ENCODE measurements at regions not wholly inside any gene's neighbourhood (a gene's known extent, or its start where the extent isn't known, plus 50 kb on each side); places are given as distances from the start of the nearest gene placed in this dataset.

DNA sequence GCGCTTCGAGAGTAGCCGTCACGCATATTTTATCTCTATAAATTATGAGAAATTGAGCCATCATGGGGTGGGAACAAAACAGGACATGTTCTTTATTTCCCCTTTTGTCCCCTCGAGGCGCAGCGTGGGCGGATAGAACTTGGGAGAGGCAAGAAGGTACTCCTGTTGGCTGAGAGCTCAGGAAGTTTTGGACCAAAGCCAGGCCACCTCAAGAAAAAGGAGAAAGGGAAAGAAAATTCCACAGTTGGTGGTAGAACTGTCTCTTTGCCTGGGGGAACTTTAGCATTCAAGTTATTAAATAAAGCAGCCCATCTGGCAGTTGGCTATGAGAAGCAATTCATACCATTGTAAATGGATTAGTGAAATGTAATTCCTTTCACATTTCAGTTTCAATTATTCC is 76.4 kb upstream of the DSCAM start:
- intact Hi-C loops (cut with DNase I) = no loop called here
- no peak for DNase-seq

DNA sequence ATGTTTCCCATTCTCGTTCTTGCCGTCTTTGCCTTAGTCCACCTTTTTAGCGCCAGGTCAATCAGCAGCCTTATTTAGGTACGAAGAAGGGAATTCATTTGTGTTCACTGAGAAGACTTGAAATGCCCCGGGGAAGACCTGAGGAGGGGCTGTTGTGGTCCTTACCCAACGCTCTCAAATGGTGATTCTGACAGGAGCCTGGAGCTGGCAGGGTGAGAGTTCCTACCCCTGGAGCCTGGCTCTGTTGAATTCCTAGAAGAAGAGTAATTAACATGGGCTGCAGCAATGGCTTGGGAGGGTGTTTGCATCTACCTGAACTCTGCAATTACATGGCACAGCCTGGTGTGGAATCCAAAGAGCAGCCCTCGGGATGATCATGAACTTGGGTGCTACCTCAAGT is 76.9 kb upstream of the DSCAM start:
- Histone ChIP-seq H3K36me3 (no peaks in the 10 kb centered on the region), H3K27me3 (no peaks in the 10 kb centered on the region), H3K4me1 (no peaks in the 10 kb centered on the region), H3K9me3 (no peaks in the 10 kb centered on the region), H3K4me3 (no peak overlapping the region), H3K27ac (no peak overlapping the region)
- intact Hi-C loops (cut with DNase I) = no loop called here
- TF ChIP-seq, protein P1, sequence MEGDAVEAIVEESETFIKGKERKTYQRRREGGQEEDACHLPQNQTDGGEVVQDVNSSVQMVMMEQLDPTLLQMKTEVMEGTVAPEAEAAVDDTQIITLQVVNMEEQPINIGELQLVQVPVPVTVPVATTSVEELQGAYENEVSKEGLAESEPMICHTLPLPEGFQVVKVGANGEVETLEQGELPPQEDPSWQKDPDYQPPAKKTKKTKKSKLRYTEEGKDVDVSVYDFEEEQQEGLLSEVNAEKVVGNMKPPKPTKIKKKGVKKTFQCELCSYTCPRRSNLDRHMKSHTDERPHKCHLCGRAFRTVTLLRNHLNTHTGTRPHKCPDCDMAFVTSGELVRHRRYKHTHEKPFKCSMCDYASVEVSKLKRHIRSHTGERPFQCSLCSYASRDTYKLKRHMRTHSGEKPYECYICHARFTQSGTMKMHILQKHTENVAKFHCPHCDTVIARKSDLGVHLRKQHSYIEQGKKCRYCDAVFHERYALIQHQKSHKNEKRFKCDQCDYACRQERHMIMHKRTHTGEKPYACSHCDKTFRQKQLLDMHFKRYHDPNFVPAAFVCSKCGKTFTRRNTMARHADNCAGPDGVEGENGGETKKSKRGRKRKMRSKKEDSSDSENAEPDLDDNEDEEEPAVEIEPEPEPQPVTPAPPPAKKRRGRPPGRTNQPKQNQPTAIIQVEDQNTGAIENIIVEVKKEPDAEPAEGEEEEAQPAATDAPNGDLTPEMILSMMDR (IDR thresholded peaks at IDR 0.05) = no peak
- DNase-seq (no peak), ATAC-seq (no peak)

More for the DNA sequence above, 76.4 kb upstream of the DSCAM start:
- H3K9me3 ChIP-seq = no peaks in the 10 kb centered on the region
- H3K27ac ChIP-seq = no peak overlapping the region
- no peaks in the 10 kb centered on the region for H3K4me1 ChIP-seq
- TF ChIP-seq, protein P1 (IDR thresholded peaks at IDR 0.05) = no peak
- H3K27me3 ChIP-seq = no peaks in the 10 kb centered on the region
- H3K4me3 ChIP-seq = no peak overlapping the region
- no peaks in the 10 kb centered on the region for H3K36me3 ChIP-seq
- no peak for ATAC-seq

DNA sequence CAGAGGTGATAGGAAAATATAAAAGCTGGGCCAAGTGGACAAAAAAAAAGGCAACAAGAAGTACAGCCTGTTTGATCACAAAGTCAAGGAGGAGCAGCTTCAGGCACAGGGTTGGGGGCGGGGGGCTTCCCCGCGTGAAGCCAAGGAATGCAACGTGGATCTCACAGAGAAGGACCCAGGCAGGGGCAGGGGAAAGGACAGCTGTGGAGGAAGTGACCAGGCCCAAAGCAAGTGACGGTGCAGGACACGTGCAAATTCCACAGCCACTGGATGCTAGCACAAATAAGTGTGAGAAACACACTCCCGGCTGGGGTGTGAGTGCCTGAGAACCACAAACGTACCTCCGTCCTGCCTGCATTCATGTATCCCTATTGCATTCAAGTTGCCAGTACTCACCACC is 77.7 kb upstream of the DSCAM start:
- no peak overlapping the region for H3K4me3 ChIP-seq
- TF ChIP-seq, protein P1 (IDR thresholded peaks at IDR 0.05) = no peak
- intact Hi-C loops (cut with DNase I) = no loop called here
- no peaks in the 10 kb centered on the region for H3K36me3 ChIP-seq
- H3K27me3 ChIP-seq = no peaks in the 10 kb centered on the region
- no peaks in the 10 kb centered on the region for H3K9me3 ChIP-seq
- DNase-seq = no peak
- ATAC-seq = no peak
- no peak overlapping the region for H3K27ac ChIP-seq
- H3K4me1 ChIP-seq = no peaks in the 10 kb centered on the region

DNA sequence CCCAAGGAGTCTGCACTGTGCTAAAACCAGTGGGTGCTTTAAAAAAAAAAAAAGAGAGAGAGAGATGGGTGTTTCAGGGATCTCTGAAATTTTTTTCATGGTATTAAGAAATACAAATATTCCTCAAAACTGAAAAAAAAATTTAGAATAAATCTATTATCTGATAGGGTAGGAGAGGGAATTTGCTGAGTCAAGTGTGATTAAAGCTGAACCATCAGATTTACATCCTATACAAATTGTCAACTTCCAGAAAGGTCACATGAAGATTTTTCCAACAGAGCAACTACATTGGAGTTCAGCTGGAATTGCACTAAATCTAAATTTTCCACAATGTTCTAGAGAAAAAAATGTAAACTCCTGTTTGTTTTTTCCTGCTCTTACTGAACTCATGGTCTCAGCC is 79.3 kb upstream of the DSCAM start:
- no peak for ATAC-seq
- intact Hi-C loops (cut with DNase I) = no loop called here
- Histone ChIP-seq H3K4me1 (no peaks in the 10 kb centered on the region), H3K27me3 (no peaks in the 10 kb centered on the region), H3K36me3 (no peaks in the 10 kb centered on the region), H3K27ac (no peak overlapping the region), H3K9me3 (no peaks in the 10 kb centered on the region), H3K4me3 (no peak overlapping the region)
- no peak for DNase-seq
- TF ChIP-seq, protein P1 (IDR thresholded peaks at IDR 0.05) = no peak

DNA sequence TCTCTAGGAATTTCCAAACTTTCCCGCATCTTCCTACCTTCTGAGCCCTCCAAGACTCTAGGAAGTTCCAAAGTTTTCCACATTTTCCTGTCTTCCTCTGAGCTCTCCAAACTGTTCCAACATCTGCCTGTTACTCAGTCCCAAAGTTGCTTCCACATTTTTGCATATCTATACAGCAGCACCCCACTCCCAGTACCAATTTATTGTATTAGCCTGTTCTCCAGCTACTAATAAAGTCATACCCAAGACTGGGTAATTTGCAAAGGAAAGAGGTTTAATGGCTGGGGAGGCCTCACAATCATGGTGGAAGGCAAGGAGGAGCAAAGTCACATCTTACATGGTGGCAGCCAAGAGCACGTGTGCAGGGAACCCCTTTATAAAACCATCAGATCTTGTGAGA is 82.9 kb upstream of the DSCAM start:
- Histone ChIP-seq H3K27me3 (no peaks in the 10 kb centered on the region), H3K9me3 (no peaks in the 10 kb centered on the region), H3K27ac (no peak overlapping the region), H3K36me3 (no peaks in the 10 kb centered on the region), H3K4me1 (no peaks in the 10 kb centered on the region), H3K4me3 (no peak overlapping the region)
- TF ChIP-seq, protein P1 (IDR thresholded peaks at IDR 0.05) = no peak
- ATAC-seq (no peak), DNase-seq (no peak)
- intact Hi-C loops (cut with DNase I) = no loop called here

DNA sequence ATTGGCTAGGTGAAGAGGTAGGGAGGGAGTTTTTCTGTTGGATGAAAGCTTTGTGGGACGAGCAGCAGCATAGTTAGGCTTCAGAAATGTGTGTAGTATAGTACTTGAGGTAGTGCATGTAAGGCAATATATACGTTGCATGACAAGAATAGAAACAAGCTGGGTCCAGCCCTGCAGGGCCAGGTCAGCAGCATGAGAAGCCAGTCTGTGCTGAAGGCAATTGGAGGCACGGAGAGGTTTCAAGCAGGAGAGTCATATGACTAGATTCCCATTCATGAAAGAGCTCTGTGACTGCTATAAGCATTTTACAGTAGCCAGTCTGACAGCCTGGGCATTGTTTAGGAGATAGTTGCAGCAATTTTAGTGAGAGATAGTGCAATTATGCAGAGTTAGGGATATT is 84.2 kb upstream of the DSCAM start:
- H3K36me3 ChIP-seq = no peaks in the 10 kb centered on the region
- no peaks in the 10 kb centered on the region for H3K4me1 ChIP-seq
- no peak for DNase-seq
- H3K9me3 ChIP-seq = no peaks in the 10 kb centered on the region
- no peaks in the 10 kb centered on the region for H3K27me3 ChIP-seq
- TF ChIP-seq, protein P1 (IDR thresholded peaks at IDR 0.05) = no peak
- ATAC-seq = no peak
- H3K27ac ChIP-seq = no peak overlapping the region
- intact Hi-C loops (cut with DNase I) = no loop called here
- no peak overlapping the region for H3K4me3 ChIP-seq
